IPS-18a (cell line): ENCODE measurements at regions not wholly inside any gene's neighbourhood (a gene's known extent, or its start where the extent isn't known, plus 50 kb on each side); places are given as distances from the start of the nearest gene placed in this dataset.

Source experiments
- H3K27ac ChIP-seq: one replicate; pipeline ENCODE4 v1.5.1; 2013; ENCODE audit warnings: low read length
- H3K27me3 ChIP-seq: one replicate; pipeline ENCODE4 v1.6.1; 2013; ENCODE audit warnings: mild to moderate bottlenecking, low read length; ENCODE audit not compliant: control insufficient read depth, insufficient read depth
- H3K36me3 ChIP-seq: one replicate; pipeline ENCODE4 v1.6.1; 2013; ENCODE audit warnings: low read depth, low read length; ENCODE audit not compliant: control insufficient read depth
- H3K4me1 ChIP-seq: one replicate; pipeline ENCODE4 v1.6.1; 2013; ENCODE audit warnings: low read depth, low read length; ENCODE audit not compliant: control insufficient read depth
- H3K4me3 ChIP-seq: one replicate; pipeline ENCODE4 v1.5.1; 2013; ENCODE audit warnings: low read length
- H3K9ac ChIP-seq: one replicate; pipeline ENCODE4 v1.6.1; 2013; ENCODE audit warnings: mild to moderate bottlenecking, low read length, moderate library complexity
- H3K9me3 ChIP-seq: one replicate; pipeline ENCODE4 v1.6.1; 2013; ENCODE audit warnings: low read depth, low read length; ENCODE audit not compliant: control insufficient read depth

- no peak overlapping the region for H3K4me3 ChIP-seq
- H3K4me1 ChIP-seq: no peaks in the 10 kb centered on the region
- no peaks in the 10 kb centered on the region for H3K36me3 ChIP-seq
- no peak overlapping the region for H3K27ac ChIP-seq
- H3K27me3 ChIP-seq: no peaks in the 10 kb centered on the region
- H3K9me3 ChIP-seq: no peaks in the 10 kb centered on the region
- no peak overlapping the region for H3K9ac ChIP-seq
These were observed 57.3 kb downstream of the EVX1 start for GRCh38 chr7:27299861-27300260.

- no peaks in the 10 kb centered on the region for H3K36me3 ChIP-seq
- H3K27me3 ChIP-seq: no peaks in the 10 kb centered on the region
- no peak overlapping the region for H3K4me3 ChIP-seq
- no peak overlapping the region for H3K27ac ChIP-seq
- no peaks in the 10 kb centered on the region for H3K4me1 ChIP-seq
- H3K9ac ChIP-seq: no peak overlapping the region
- no peaks in the 10 kb centered on the region for H3K9me3 ChIP-seq
These were observed 57.8 kb downstream of the EVX1 start for GRCh38 chr7:27300421-27300820.

GRCh38 chr7:27302590-27302989, 60.0 kb downstream of the EVX1 start:
- Histone ChIP-seq H3K9me3 (no peaks in the 10 kb centered on the region), H3K27ac (no peak overlapping the region), H3K36me3 (no peaks in the 10 kb centered on the region), H3K4me3 (no peak overlapping the region), H3K4me1 (no peaks in the 10 kb centered on the region), H3K27me3 (no peaks in the 10 kb centered on the region), H3K9ac (no peak overlapping the region)

GRCh38 chr7:27303026-27303425, 60.4 kb downstream of the EVX1 start:
- H3K9me3 ChIP-seq: no peaks in the 10 kb centered on the region
- no peak overlapping the region for H3K9ac ChIP-seq
- H3K27ac ChIP-seq: no peak overlapping the region
- no peaks in the 10 kb centered on the region for H3K36me3 ChIP-seq
- H3K4me1 ChIP-seq: no peaks in the 10 kb centered on the region
- H3K27me3 ChIP-seq: no peaks in the 10 kb centered on the region
- no peak overlapping the region for H3K4me3 ChIP-seq

GRCh38 chr7:27305854-27306253, 63.3 kb downstream of the EVX1 start:
- H3K9ac ChIP-seq: no peak overlapping the region
- H3K36me3 ChIP-seq: no peaks in the 10 kb centered on the region
- H3K27ac ChIP-seq: no peak overlapping the region
- H3K4me3 ChIP-seq: no peak overlapping the region
- no peaks in the 10 kb centered on the region for H3K27me3 ChIP-seq
- no peaks in the 10 kb centered on the region for H3K9me3 ChIP-seq
- no peaks in the 10 kb centered on the region for H3K4me1 ChIP-seq

- peaks cover 13% of the 10 kb centered on the region for H3K4me1 ChIP-seq
- no peaks in the 10 kb centered on the region for H3K27me3 ChIP-seq
- H3K9me3 ChIP-seq: no peaks in the 10 kb centered on the region
- no peaks in the 10 kb centered on the region for H3K36me3 ChIP-seq
- H3K9ac ChIP-seq: no peak overlapping the region
- H3K27ac ChIP-seq: no peak overlapping the region
- H3K4me3 ChIP-seq: no peak overlapping the region
These were observed 70.2 kb downstream of the EVX1 start for GRCh38 chr7:27312820-27313219.

- no peaks in the 10 kb centered on the region for H3K9me3 ChIP-seq
- H3K27me3 ChIP-seq: no peaks in the 10 kb centered on the region
- no peak overlapping the region for H3K27ac ChIP-seq
- H3K9ac ChIP-seq: no peak overlapping the region
- H3K4me3 ChIP-seq: no peak overlapping the region
- H3K4me1 ChIP-seq: peaks cover 13% of the 10 kb centered on the region
- no peaks in the 10 kb centered on the region for H3K36me3 ChIP-seq
These were observed 71.5 kb downstream of the EVX1 start for GRCh38 chr7:27314111-27314510.

- H3K36me3 ChIP-seq: no peaks in the 10 kb centered on the region
- H3K27ac ChIP-seq: no peak overlapping the region
- H3K9ac ChIP-seq: no peak overlapping the region
- H3K27me3 ChIP-seq: no peaks in the 10 kb centered on the region
- no peak overlapping the region for H3K4me3 ChIP-seq
- no peaks in the 10 kb centered on the region for H3K9me3 ChIP-seq
- H3K4me1 ChIP-seq: peaks cover 13% of the 10 kb centered on the region
These were observed 72.5 kb downstream of the EVX1 start for GRCh38 chr7:27315066-27315465.

- no peaks in the 10 kb centered on the region for H3K36me3 ChIP-seq
- no peaks in the 10 kb centered on the region for H3K27me3 ChIP-seq
- H3K4me3 ChIP-seq: no peak overlapping the region
- H3K4me1 ChIP-seq: peaks cover 13% of the 10 kb centered on the region
- no peaks in the 10 kb centered on the region for H3K9me3 ChIP-seq
- H3K9ac ChIP-seq: no peak overlapping the region
- no peak overlapping the region for H3K27ac ChIP-seq
These were observed 73.7 kb downstream of the EVX1 start for GRCh38 chr7:27316311-27316710.

GRCh38 chr7:27324246-27324645, 81.6 kb downstream of the EVX1 start:
- no peaks in the 10 kb centered on the region for H3K27me3 ChIP-seq
- H3K9me3 ChIP-seq: no peaks in the 10 kb centered on the region
- H3K4me3 ChIP-seq: no peak overlapping the region
- H3K4me1 ChIP-seq: no peaks in the 10 kb centered on the region
- no peak overlapping the region for H3K27ac ChIP-seq
- H3K9ac ChIP-seq: no peak overlapping the region
- H3K36me3 ChIP-seq: no peaks in the 10 kb centered on the region

- Histone ChIP-seq H3K36me3 (no peaks in the 10 kb centered on the region), H3K9ac (no peak overlapping the region), H3K4me3 (no peak overlapping the region), H3K27me3 (no peaks in the 10 kb centered on the region), H3K9me3 (no peaks in the 10 kb centered on the region), H3K27ac (no peak overlapping the region), H3K4me1 (no peaks in the 10 kb centered on the region)
These were observed 87.3 kb downstream of the EVX1 start for GRCh38 chr7:27329909-27330308.

- Histone ChIP-seq H3K9ac (no peak overlapping the region), H3K4me3 (no peak overlapping the region), H3K9me3 (no peaks in the 10 kb centered on the region), H3K4me1 (peaks cover 2% of the 10 kb centered on the region), H3K36me3 (no peaks in the 10 kb centered on the region), H3K27ac (no peak overlapping the region), H3K27me3 (no peaks in the 10 kb centered on the region)
These were observed 96.9 kb downstream of the EVX1 start for GRCh38 chr7:27339478-27339877.
